DOHH2 (cell line): ENCODE measurements at regions not wholly inside any gene's neighbourhood (a gene's known extent, or its start where the extent isn't known, plus 50 kb on each side); places are given as distances from the start of the nearest gene placed in this dataset.

Experiments
- EZH2phosphoT487 ChIP-seq: fragments of 200-600 bp; sonication (generic); IDR thresholded peaks from 2 replicates; pipeline ENCODE4 v1.6.1; 2017; ENCODE audit warnings: borderline replicate concordance, mild to moderate bottlenecking, antibody characterized with exemption, low read length, moderate library complexity, mixed read lengths
- TF ChIP-seq, protein P1 (sequence below): fragments of 200-600 bp; sonication (generic); IDR thresholded peaks from one replicate; pipeline ENCODE4 v1.5.1; 2014; ENCODE audit warnings: antibody characterized with exemption, mild to moderate bottlenecking, low read depth, low read length; ENCODE audit not compliant: poor library complexity, severe bottlenecking

DNA sequence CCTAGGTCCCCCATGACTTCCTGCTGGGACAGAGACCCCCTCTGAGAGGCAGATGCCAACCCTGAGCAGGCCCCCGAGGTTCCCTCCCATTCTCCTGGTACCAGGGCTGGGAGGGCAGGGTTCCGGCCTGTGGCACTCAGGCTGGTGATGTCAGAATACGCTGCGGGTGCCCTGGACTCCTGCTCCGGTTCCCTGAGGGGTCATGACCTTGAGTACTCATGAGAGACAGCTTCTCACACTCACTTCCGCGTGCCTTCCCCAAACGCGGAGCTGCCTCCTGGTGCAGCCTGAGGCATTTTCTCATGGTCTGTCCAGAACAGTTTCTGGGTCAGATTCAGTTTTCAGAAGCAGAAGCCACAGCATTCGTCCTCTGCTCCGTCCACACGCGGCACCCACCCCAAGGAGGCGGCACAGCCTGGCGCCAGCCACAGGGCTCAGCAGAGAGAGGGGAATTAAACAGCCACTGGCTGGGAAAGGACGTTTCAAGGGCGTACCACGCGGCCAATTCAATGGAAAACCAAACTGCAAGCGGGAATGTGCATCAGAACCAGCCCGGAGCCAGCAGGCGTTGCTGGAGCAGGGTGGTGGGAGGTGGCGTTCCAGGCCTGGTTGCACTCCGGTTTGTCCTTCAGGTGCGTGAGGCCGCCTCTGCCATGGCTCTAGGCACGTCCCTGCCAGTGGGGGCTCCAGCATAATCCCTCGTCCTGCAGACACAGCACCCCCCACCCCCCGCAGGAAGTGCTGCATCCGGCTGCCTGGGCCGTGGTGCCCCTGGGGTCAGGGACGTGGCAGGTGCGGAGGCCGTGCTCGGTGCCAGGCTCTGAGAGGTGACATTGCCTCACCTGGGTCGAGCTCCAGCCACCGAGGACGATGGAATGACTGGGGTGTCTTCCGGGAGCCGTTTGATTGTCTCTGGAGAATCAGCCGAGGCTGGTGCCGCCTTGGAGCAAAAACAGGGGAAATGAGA lies 58.3 kb upstream of the BHLHE23 start:
- TF ChIP-seq, protein P1, sequence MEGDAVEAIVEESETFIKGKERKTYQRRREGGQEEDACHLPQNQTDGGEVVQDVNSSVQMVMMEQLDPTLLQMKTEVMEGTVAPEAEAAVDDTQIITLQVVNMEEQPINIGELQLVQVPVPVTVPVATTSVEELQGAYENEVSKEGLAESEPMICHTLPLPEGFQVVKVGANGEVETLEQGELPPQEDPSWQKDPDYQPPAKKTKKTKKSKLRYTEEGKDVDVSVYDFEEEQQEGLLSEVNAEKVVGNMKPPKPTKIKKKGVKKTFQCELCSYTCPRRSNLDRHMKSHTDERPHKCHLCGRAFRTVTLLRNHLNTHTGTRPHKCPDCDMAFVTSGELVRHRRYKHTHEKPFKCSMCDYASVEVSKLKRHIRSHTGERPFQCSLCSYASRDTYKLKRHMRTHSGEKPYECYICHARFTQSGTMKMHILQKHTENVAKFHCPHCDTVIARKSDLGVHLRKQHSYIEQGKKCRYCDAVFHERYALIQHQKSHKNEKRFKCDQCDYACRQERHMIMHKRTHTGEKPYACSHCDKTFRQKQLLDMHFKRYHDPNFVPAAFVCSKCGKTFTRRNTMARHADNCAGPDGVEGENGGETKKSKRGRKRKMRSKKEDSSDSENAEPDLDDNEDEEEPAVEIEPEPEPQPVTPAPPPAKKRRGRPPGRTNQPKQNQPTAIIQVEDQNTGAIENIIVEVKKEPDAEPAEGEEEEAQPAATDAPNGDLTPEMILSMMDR, result no peak
- no peak for TF ChIP-seq EZH2phosphoT487
